ENCODE measurements at regions not wholly inside any gene's neighbourhood (a gene's known extent, or its start where the extent isn't known, plus 50 kb on each side); places are given as distances from the start of the nearest gene placed in this dataset.

GRCh38 chr5:118616281-118616680 is 372.1 kb downstream of the DTWD2 start:
- dilution Hi-C loops (cut with MboI; ENCODE audit: extremely low pct_ligation_motif_present, low sequenced_read_pairs): no loop called here

DNA sequence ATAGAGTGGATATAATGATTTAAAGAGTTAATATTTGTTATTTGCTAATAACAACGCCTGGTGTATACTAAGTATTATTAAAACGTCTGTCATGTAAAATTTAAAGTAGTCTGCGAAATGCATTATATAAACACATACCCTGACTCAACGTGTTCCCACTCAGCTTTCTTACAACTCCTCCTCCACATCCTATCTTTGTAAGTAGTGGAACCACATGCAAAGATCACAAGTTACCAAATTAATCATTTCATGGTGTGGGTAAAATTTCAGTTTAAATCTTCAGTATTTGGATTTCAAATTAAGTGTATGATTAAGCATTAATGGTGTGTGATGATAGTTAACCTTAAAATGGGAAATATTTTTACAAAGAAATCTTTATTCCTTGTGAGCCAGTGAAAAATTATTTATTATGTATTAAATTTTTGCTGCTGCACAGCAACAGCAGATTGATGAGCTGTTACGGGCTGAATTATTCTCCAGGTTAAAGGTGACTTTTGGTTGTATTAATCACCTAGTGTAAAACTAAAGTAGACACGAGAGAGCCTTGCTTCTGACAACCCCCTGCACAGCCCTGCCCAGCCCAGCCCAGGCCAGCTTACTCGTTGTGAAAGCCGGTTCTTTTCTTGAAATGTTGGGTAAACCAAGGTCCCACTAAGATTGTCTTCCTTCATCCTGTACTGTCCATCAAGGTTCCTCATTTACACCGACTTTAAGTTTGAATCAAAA is 373.5 kb downstream of the DTWD2 start:
- DNase-seq (ENCODE audit: low read depth, low spot score) (no peak), FAIRE-seq (no peak)
- TF ChIP-seq CTCF (optimal IDR thresholded peaks at IDR 0.05 in 1 of 3, IDR thresholded peaks at IDR 0.05 in 1 of 3, conservative IDR thresholded peaks at IDR 0.05 in 1 of 3; ENCODE audit: extremely low read depth in 1 of 3, insufficient read depth in 2 of 3, low read length in 3 of 3) (no peak), EZH2 (IDR thresholded peaks at IDR 0.05; ENCODE audit: low read length) (no peak)
- no peak overlapping the region for H3K4me2 ChIP-seq (ENCODE audit: control insufficient read depth, extremely low read depth, insufficient read depth, low read depth, low read length)
- no peak overlapping the region for H3K9ac ChIP-seq (ENCODE audit: control insufficient read depth, extremely low read depth, insufficient read depth, low read length)
- no peaks in the 10 kb centered on the region for H3K9me1 ChIP-seq (ENCODE audit: control insufficient read depth, extremely low read depth, insufficient read depth, low read length)
- no peaks in the 10 kb centered on the region for H3K27me3 ChIP-seq (ENCODE audit: control insufficient read depth, extremely low read depth, insufficient read depth, low read length)
- no peaks in the 10 kb centered on the region for H3K9me3 ChIP-seq (ENCODE audit: control insufficient read depth, low read depth, low read length)
- no peaks in the 10 kb centered on the region for H3K36me3 ChIP-seq (ENCODE audit: control insufficient read depth in 2 of 2, extremely low read depth in 1 of 2, insufficient read depth in 2 of 2, low read length in 2 of 2)
- H3K4me1 ChIP-seq (ENCODE audit: control insufficient read depth, extremely low read depth, insufficient read depth, low read length): no peaks in the 10 kb centered on the region
- no peaks in the 10 kb centered on the region for H4K20me1 ChIP-seq (ENCODE audit: control insufficient read depth, extremely low read depth, insufficient read depth, low read length)
- H3K4me3 ChIP-seq (ENCODE audit: control insufficient read depth in 2 of 3, extremely low read depth in 1 of 3, insufficient read depth in 2 of 3, low read depth in 1 of 3, low read length in 3 of 3): no peak overlapping the region
- H3K27ac ChIP-seq (ENCODE audit: control insufficient read depth, insufficient read depth, low read length): no peak overlapping the region
- H3K79me2 ChIP-seq (ENCODE audit: control insufficient read depth, insufficient read depth, low read length): no peaks in the 10 kb centered on the region
- dilution Hi-C loops (cut with MboI; ENCODE audit: extremely low pct_ligation_motif_present, low sequenced_read_pairs): no loop called here
- no peak overlapping the region for H2AFZ ChIP-seq (ENCODE audit: control insufficient read depth, low read length)

More at GRCh38 chr5:118616281-118616680, 372.1 kb downstream of the DTWD2 start:
- no peaks in the 10 kb centered on the region for H4K20me1 ChIP-seq (ENCODE audit: control insufficient read depth, extremely low read depth, insufficient read depth, low read length)
- H3K79me2 ChIP-seq (ENCODE audit: control insufficient read depth, insufficient read depth, low read length): no peaks in the 10 kb centered on the region
- DNase-seq (ENCODE audit: low read depth, low spot score): no peak
- TF ChIP-seq EZH2 (IDR thresholded peaks at IDR 0.05; ENCODE audit: low read length) (no peak), CTCF (optimal IDR thresholded peaks at IDR 0.05 in 1 of 3, IDR thresholded peaks at IDR 0.05 in 1 of 3, conservative IDR thresholded peaks at IDR 0.05 in 1 of 3; ENCODE audit: extremely low read depth in 1 of 3, insufficient read depth in 2 of 3, low read length in 3 of 3) (no peak)
- H3K9me3 ChIP-seq (ENCODE audit: control insufficient read depth, low read depth, low read length): no peaks in the 10 kb centered on the region
- H3K4me2 ChIP-seq (ENCODE audit: control insufficient read depth, extremely low read depth, insufficient read depth, low read depth, low read length): no peak overlapping the region
- H3K9me1 ChIP-seq (ENCODE audit: control insufficient read depth, extremely low read depth, insufficient read depth, low read length): no peaks in the 10 kb centered on the region
- FAIRE-seq: no peak
- H2AFZ ChIP-seq (ENCODE audit: control insufficient read depth, low read length): no peak overlapping the region
- no peaks in the 10 kb centered on the region for H3K36me3 ChIP-seq (ENCODE audit: control insufficient read depth in 2 of 2, extremely low read depth in 1 of 2, insufficient read depth in 2 of 2, low read length in 2 of 2)
- no peaks in the 10 kb centered on the region for H3K4me1 ChIP-seq (ENCODE audit: control insufficient read depth, extremely low read depth, insufficient read depth, low read length)
- no peak overlapping the region for H3K4me3 ChIP-seq (ENCODE audit: control insufficient read depth in 2 of 3, extremely low read depth in 1 of 3, insufficient read depth in 2 of 3, low read depth in 1 of 3, low read length in 3 of 3)
- no peaks in the 10 kb centered on the region for H3K27me3 ChIP-seq (ENCODE audit: control insufficient read depth, extremely low read depth, insufficient read depth, low read length)
- no peak overlapping the region for H3K27ac ChIP-seq (ENCODE audit: control insufficient read depth, insufficient read depth, low read length)
- no peak overlapping the region for H3K9ac ChIP-seq (ENCODE audit: control insufficient read depth, extremely low read depth, insufficient read depth, low read length)

All from keratinocyte (primary cell).